ENCODE measurements at regions not wholly inside any gene's neighbourhood (a gene's known extent, or its start where the extent isn't known, plus 50 kb on each side); places are given as distances from the start of the nearest gene placed in this dataset.
"Not testable (repeated sequence)": the region's sequence is repeated elsewhere in the genome, so short reads cannot be mapped to it uniquely, and the experiment has no call there.

GRCh38 chrX:55907968-55908607 lies 190.5 kb downstream of the RRAGB start:
- ATAC-seq = peak; percentile 66
- WGBS, 2 donors (ENCODE audit: low coverage in 1 of 2) = 5 to 40% methylated on average over 8 to 10 of the region's 20 CpGs
- no peaks in the 10 kb centered on the region for H3K9me3 ChIP-seq
- no peaks in the 10 kb centered on the region for H3K4me1 ChIP-seq
- H3K27ac ChIP-seq = peak overlapping the region in 3 of 4 donors; percentile 25 to 74 (median 57)
- H3K36me3 ChIP-seq = no peaks in the 10 kb centered on the region
- H3K4me3 ChIP-seq = peak overlapping the region; percentile 64 to 87
- TF ChIP-seq POLR2AphosphoS5 (IDR thresholded peaks at IDR 0.05) (no peak), CTCF (IDR thresholded peaks at IDR 0.05) (peak in 3 of 4 experiments; percentile 18 to 56 (median 23)), EP300 (IDR thresholded peaks at IDR 0.05) (no peak), POLR2A (IDR thresholded peaks at IDR 0.05) (no peak)
- no peaks in the 10 kb centered on the region for H3K27me3 ChIP-seq

DNA sequence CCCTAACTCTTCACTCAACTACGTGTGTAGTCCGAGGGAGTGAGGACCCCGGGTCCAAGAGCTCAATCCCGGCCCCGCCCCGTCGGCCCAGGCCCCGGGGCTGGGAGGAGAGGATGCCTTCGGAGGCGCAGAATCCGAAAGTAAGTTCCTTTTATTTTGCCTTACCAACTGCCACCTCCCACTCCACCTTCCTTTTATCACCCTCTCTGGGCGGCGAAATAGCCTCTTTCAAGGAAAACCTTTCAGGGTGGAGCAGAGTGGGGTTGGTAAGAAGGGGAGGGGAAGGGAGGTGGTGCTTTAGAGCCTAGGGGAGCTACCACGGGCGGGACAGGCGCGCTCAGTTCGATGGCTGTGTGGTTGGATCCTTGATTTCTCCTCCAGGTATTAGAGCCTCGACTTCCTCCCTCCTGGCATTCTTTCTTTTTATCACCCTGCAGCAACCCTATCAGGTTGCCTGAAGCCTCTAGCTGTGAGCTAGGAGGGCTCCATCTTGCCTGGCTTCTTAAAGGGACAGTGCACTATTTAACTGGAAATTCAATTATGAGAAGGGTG lies 191.2 kb downstream of the RRAGB start:
- WGBS, 2 donors (ENCODE audit: low coverage in 1 of 2) = 0 to 24% methylated on average over 6 to 10 of the region's 19 CpGs
- Histone ChIP-seq H3K27me3 (no peaks in the 10 kb centered on the region), H3K4me1 (no peaks in the 10 kb centered on the region), H3K27ac (peak overlapping the region in 3 of 4 donors; percentile 25 to 74 (median 57)), H3K9me3 (no peaks in the 10 kb centered on the region), H3K4me3 (peak overlapping the region; percentile 64 to 87), H3K36me3 (no peaks in the 10 kb centered on the region)
- ATAC-seq = no peak
- TF ChIP-seq POLR2A (IDR thresholded peaks at IDR 0.05) (no peak), POLR2AphosphoS5 (IDR thresholded peaks at IDR 0.05) (no peak)

DNA sequence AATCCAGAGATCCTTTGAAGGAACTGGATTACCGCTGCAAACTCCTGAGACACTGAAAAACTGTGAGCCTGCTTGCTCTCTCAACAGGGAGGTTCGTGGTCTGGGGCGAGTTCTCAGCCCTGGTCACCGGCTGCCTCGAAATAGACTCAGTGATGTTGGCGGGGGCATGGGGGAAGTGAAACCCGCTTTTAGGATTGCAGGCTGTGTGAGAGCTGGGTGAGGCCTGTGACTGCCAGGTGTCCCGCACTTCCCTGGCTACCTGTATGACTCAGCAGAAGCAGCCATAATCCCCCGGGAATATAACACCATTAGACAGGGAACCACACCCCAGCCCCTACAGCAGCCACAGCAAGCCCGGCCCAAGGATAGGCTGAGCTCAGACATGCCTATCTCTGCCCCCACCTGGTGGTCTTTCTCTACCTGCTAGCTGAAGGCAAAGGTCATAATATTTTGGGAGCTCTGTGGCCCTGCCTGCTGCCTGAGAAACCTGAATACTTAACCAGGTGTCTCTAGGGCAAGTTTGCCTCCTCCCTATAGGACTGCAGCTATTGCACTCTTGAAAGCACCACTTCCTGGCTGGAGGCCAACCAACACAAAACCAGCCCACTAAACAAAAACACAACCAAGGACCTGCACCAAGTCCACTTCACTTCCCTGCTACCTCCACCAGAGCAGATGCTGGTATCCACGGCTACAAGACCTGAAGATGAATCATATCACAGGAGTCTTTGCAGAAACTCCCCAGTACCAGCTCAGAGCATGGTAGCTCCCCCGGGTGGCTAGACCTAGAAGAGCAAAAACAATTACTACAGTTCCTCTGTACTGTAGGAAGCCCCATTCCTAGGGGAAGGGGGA lies 202.0 kb downstream of the RRAGB start:
- H3K27ac ChIP-seq = no peak overlapping the region
- no peak overlapping the region for H3K4me3 ChIP-seq
- TF ChIP-seq POLR2AphosphoS5 (IDR thresholded peaks at IDR 0.05) (no peak), CTCF (IDR thresholded peaks at IDR 0.05) (no peak), POLR2A (IDR thresholded peaks at IDR 0.05) (no peak), EP300 (IDR thresholded peaks at IDR 0.05) (no peak)
- no peaks in the 10 kb centered on the region for H3K36me3 ChIP-seq
- no peak for ATAC-seq
- H3K27me3 ChIP-seq = no peaks in the 10 kb centered on the region
- WGBS, 2 donors (ENCODE audit: low coverage in 1 of 2) = 63% methylated on average over 1 of the region's 12 CpGs; no CpG with 5 or more reads in 1 of the 2 donors
- H3K9me3 ChIP-seq = no peaks in the 10 kb centered on the region
- no peaks in the 10 kb centered on the region for H3K4me1 ChIP-seq

DNA sequence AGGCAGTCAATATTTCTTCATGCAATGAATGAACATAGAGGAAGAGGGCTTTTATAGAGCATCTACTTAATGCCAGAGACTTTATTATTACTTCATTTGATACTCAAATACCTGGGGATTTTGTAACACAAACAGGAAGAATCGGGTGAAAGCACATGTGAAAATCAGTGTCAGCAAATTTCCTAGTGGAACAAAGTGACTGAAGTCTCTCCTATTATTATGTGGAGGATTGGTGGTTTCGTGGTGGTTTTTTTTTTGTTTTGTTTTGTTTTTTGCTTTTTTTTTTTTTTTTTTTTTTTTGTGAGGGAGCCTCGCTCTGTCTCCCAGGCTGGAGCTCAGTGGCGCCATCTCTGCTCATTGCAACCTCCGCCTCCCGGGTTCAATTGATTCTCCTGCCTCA lies 207.0 kb downstream of the RRAGB start:
- no peaks in the 10 kb centered on the region for H3K4me1 ChIP-seq
- no peak overlapping the region for H3K27ac ChIP-seq
- H3K27me3 ChIP-seq = no peaks in the 10 kb centered on the region
- no peaks in the 10 kb centered on the region for H3K9me3 ChIP-seq
- H3K36me3 ChIP-seq = no peaks in the 10 kb centered on the region
- WGBS, 2 donors (ENCODE audit: low coverage in 1 of 2) = 76 to 100% methylated on average over 2 to 6 of the region's 6 CpGs
- no peak overlapping the region for H3K4me3 ChIP-seq
- ATAC-seq = no peak
- TF ChIP-seq POLR2AphosphoS5 (IDR thresholded peaks at IDR 0.05) = no peak
- no peak for TF ChIP-seq EP300 (IDR thresholded peaks at IDR 0.05)
- no peak for TF ChIP-seq CTCF (IDR thresholded peaks at IDR 0.05)

DNA sequence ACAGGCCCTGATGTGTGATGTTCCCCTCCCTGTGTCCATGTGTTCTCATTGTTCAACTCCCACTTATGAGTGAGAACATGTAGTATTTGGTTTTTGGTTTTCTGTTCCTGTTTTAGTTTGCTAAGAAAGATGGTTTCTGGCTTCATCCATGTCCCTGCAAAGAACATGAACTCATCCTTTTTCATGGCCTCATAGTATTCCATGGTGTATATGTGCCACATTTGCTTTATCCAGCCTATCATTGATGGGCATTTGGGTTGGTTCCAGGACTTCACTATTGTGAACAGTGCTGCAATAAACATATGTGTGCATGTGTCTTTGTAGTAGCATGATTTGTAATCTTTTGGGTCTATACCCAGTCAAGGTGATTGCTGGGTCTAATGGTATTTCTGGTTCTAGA lies 211.0 kb downstream of the RRAGB start:
- not testable (repeated sequence) for H3K27me3 ChIP-seq, H3K9me3 ChIP-seq, ATAC-seq

More for the DNA sequence above, 211.0 kb downstream of the RRAGB start:
- not testable (repeated sequence) for H3K4me3 ChIP-seq, H3K36me3 ChIP-seq, H3K4me1 ChIP-seq, H3K27ac ChIP-seq

Measured in gastroesophageal sphincter (tissue), 4 donors.